ENCODE measurements at regions not wholly inside any gene's neighbourhood (a gene's known extent, or its start where the extent isn't known, plus 50 kb on each side); places are given as distances from the start of the nearest gene placed in this dataset.

DNA sequence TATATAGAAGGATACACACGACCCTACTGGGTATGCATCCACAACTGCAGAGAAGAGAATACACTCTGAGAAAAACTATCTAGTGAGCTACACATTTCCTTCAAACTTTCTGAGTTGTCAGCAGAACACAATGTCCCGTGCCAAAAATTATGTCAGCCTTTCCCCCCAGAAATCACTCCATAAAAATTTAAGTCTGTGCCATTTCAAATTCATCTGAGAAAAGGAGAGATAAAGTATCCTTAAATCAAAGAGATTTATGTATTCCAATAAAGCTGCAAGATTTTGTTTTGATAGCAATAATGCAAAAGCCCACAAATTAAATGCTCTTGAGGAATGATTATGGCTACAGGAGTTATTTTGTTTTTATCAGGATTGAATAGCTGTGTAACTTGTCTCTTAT is 760.1 kb downstream of the CDH11 start:
- TF ChIP-seq, protein P1, sequence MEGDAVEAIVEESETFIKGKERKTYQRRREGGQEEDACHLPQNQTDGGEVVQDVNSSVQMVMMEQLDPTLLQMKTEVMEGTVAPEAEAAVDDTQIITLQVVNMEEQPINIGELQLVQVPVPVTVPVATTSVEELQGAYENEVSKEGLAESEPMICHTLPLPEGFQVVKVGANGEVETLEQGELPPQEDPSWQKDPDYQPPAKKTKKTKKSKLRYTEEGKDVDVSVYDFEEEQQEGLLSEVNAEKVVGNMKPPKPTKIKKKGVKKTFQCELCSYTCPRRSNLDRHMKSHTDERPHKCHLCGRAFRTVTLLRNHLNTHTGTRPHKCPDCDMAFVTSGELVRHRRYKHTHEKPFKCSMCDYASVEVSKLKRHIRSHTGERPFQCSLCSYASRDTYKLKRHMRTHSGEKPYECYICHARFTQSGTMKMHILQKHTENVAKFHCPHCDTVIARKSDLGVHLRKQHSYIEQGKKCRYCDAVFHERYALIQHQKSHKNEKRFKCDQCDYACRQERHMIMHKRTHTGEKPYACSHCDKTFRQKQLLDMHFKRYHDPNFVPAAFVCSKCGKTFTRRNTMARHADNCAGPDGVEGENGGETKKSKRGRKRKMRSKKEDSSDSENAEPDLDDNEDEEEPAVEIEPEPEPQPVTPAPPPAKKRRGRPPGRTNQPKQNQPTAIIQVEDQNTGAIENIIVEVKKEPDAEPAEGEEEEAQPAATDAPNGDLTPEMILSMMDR (IDR thresholded peaks at IDR 0.05; ENCODE audit: low read depth, low read length) = no peak
- no peak for TF ChIP-seq POLR2A (IDR thresholded peaks at IDR 0.05; ENCODE audit: extremely low read depth, insufficient read length)
